ENCODE measurements at regions not wholly inside any gene's neighbourhood (a gene's known extent, or its start where the extent isn't known, plus 50 kb on each side); places are given as distances from the start of the nearest gene placed in this dataset.

DNA sequence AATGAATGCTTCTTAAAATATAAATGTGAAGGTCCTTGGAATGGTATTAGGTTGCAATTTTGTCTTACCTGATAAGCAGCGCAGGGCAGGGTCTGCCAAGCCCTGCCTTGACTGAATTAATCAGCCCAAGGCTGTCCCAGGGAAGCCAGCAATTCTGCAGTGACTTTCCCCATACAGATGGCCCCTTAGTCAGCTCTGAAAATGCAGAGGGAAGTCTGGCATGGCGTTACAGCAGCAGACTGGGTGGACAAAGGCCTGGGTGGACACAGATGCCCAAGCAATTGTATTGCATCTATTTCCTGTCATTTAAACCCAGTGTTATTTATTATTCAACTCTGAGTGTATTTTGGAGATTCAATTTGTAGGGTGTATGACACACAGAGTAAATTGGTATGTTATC is 56.6 kb upstream of the NOL4 start:
- FAIRE-seq (no peak), DNase-seq (ENCODE audit: low read depth, low spot score) (no peak)
- dilution Hi-C loops (cut with MboI; ENCODE audit: extremely low pct_ligation_motif_present, low sequenced_read_pairs) = no loop called here
- H3K9me3 ChIP-seq (replicated peaks; ENCODE audit: control insufficient read depth, insufficient read depth, low read length) = no peaks in the 10 kb centered on the region
- POLR2A ChIA-PET = no interaction called here
- H3K27me3 ChIP-seq (ENCODE audit: control insufficient read depth in 2 of 2, insufficient read depth in 2 of 2, low read length in 2 of 2) = no peaks in the 10 kb centered on the region
- no peaks in the 10 kb centered on the region for H3K4me1 ChIP-seq (ENCODE audit: control insufficient read depth, extremely low read depth, insufficient read depth, low read length)
- H2AFZ ChIP-seq (ENCODE audit: low read depth, low read length) = no peak overlapping the region
- CTCF ChIA-PET = no interaction called here
- no peak overlapping the region for H3K9ac ChIP-seq (replicated peaks; ENCODE audit: extremely low read depth, insufficient read depth, low read length)
- no peaks in the 10 kb centered on the region for H3K36me3 ChIP-seq (ENCODE audit: control insufficient read depth in 2 of 2, extremely low read depth in 1 of 2, insufficient read depth in 2 of 2, low read length in 2 of 2)
- no peaks in the 10 kb centered on the region for H3K79me2 ChIP-seq (ENCODE audit: control insufficient read depth, insufficient read depth, low read length)
- H3K4me2 ChIP-seq (ENCODE audit: insufficient read depth, low read length) = no peak overlapping the region
- intact Hi-C loops (cut with micrococcal nuclease) = no loop called here
- no TSS peak for BruUV-seq (replicated peaks)
- no peak for TF ChIP-seq MYC (IDR thresholded peaks at IDR 0.05; ENCODE audit: low read depth, low read length)
- TF ChIP-seq, protein P1, sequence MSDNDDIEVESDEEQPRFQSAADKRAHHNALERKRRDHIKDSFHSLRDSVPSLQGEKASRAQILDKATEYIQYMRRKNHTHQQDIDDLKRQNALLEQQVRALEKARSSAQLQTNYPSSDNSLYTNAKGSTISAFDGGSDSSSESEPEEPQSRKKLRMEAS (IDR thresholded peaks at IDR 0.05; ENCODE audit: insufficient read depth, insufficient read length) = no peak
- TF ChIP-seq POLR2AphosphoS5 (IDR thresholded peaks at IDR 0.05; ENCODE audit: insufficient read depth, low read depth, low read length) = no peak
- no peak for TF ChIP-seq EZH2 (IDR thresholded peaks at IDR 0.05; ENCODE audit: borderline replicate concordance, low read depth, low read length, severe bottlenecking)
- TF ChIP-seq FOS (IDR thresholded peaks at IDR 0.05; ENCODE audit: borderline replicate concordance, insufficient read depth, low read length) = no peak
- TF ChIP-seq JUN (IDR thresholded peaks at IDR 0.05; ENCODE audit: borderline replicate concordance, insufficient read depth, insufficient read length, low read depth) = no peak
- TF ChIP-seq, protein P2, sequence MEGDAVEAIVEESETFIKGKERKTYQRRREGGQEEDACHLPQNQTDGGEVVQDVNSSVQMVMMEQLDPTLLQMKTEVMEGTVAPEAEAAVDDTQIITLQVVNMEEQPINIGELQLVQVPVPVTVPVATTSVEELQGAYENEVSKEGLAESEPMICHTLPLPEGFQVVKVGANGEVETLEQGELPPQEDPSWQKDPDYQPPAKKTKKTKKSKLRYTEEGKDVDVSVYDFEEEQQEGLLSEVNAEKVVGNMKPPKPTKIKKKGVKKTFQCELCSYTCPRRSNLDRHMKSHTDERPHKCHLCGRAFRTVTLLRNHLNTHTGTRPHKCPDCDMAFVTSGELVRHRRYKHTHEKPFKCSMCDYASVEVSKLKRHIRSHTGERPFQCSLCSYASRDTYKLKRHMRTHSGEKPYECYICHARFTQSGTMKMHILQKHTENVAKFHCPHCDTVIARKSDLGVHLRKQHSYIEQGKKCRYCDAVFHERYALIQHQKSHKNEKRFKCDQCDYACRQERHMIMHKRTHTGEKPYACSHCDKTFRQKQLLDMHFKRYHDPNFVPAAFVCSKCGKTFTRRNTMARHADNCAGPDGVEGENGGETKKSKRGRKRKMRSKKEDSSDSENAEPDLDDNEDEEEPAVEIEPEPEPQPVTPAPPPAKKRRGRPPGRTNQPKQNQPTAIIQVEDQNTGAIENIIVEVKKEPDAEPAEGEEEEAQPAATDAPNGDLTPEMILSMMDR (IDR thresholded peaks at IDR 0.05; ENCODE audit: extremely low read depth in 1 of 2, insufficient read depth in 1 of 2, low read depth in 1 of 2, low read length in 2 of 2) = no peak
- no peak for TF ChIP-seq GATA2 (IDR thresholded peaks at IDR 0.05; ENCODE audit: insufficient read depth, insufficient read length, low read depth, low read length)
- no peak for TF ChIP-seq POLR2A (IDR thresholded peaks at IDR 0.05; ENCODE audit: low read depth, low read length)
- H3K27ac ChIP-seq (ENCODE audit: insufficient read depth, low read depth, low read length) = no peak overlapping the region
- H3K9me1 ChIP-seq (replicated peaks; ENCODE audit: control insufficient read depth, extremely low read depth, insufficient read depth, low read length) = no peaks in the 10 kb centered on the region
- H4K20me1 ChIP-seq (replicated peaks; ENCODE audit: control insufficient read depth, extremely low read depth, insufficient read depth, low read length) = no peaks in the 10 kb centered on the region
- no peak overlapping the region for H3K4me3 ChIP-seq (replicated peaks in 1 of 3; ENCODE audit: insufficient read depth in 1 of 3, low read depth in 1 of 3, low read length in 3 of 3)

Data from endothelial cell of umbilical vein (primary cell).